RWPE2 (cell line): ENCODE measurements at regions not wholly inside any gene's neighbourhood (a gene's known extent, or its start where the extent isn't known, plus 50 kb on each side); places are given as distances from the start of the nearest gene placed in this dataset.

ENCODE experiments used
- ATAC-seq: fragments of 200-7000 bp; cut with Tn5 transposase; 3 replicates; pipeline ENCODE4 v1.9.1; 2021; ENCODE audit warnings: low read depth
- DNase-seq: peaks from one replicate; pipeline ENCODE4 v3.0.0-alpha.2; 2020; ENCODE audit warnings: low spot score
- H3K27ac ChIP-seq: fragments of 450-650 bp; 2 replicates; pipeline ENCODE4 v1.5.1; 2017; ENCODE audit warnings: mild to moderate bottlenecking; ENCODE audit not compliant: poor library complexity, severe bottlenecking
- H3K27me3 ChIP-seq: fragments of 250-450 bp; sonication (Bioruptor Pico); 2 replicates; pipeline ENCODE4 v1.5.1; 2021; ENCODE audit warnings: mild to moderate bottlenecking, moderate library complexity; ENCODE audit not compliant: insufficient read depth, poor library complexity, severe bottlenecking
- H3K36me3 ChIP-seq: fragments of 250-450 bp; sonication (Bioruptor Pico); 2 replicates; pipeline ENCODE4 v1.5.1; 2020; ENCODE audit warnings: low read depth, mild to moderate bottlenecking, moderate library complexity
- H3K4me1 ChIP-seq: fragments of 250-450 bp; sonication (Bioruptor Pico); 2 replicates; pipeline ENCODE4 v1.5.1; 2021; ENCODE audit warnings: mild to moderate bottlenecking, moderate library complexity; ENCODE audit not compliant: insufficient read depth, poor library complexity, severe bottlenecking
- H3K4me3 ChIP-seq: fragments of 250-450 bp; sonication (Bioruptor Pico); 2 replicates; pipeline ENCODE4 v1.5.1; 2021; ENCODE audit warnings: mild to moderate bottlenecking, moderate library complexity; ENCODE audit not compliant: severe bottlenecking
- H3K9me3 ChIP-seq: fragments of 250-450 bp; sonication (Bioruptor Pico); 2 replicates; pipeline ENCODE4 v1.5.1; 2021; ENCODE audit warnings: mild to moderate bottlenecking, moderate library complexity; ENCODE audit not compliant: severe bottlenecking
- CTCF ChIP-seq: fragments of 450-650 bp; IDR thresholded peaks from one replicate; pipeline ENCODE4 v1.5.1; 2017; ENCODE audit warnings: mild to moderate bottlenecking, moderate library complexity; ENCODE audit not compliant: poor library complexity, severe bottlenecking

- Histone ChIP-seq H3K9me3 (no peaks in the 10 kb centered on the region), H3K4me1 (no peaks in the 10 kb centered on the region), H3K4me3 (no peak overlapping the region), H3K27me3 (no peaks in the 10 kb centered on the region), H3K36me3 (no peaks in the 10 kb centered on the region), H3K27ac (no peak overlapping the region)
- no peak for TF ChIP-seq CTCF
- ATAC-seq (no peak), DNase-seq (no peak)
These were observed 410.1 kb upstream of the TSHZ3 start for GRCh38 chr19:31759359-31759758.

- H3K9me3 ChIP-seq = no peaks in the 10 kb centered on the region
- H3K4me3 ChIP-seq = no peak overlapping the region
- no peak for TF ChIP-seq CTCF
- H3K27me3 ChIP-seq = no peaks in the 10 kb centered on the region
- H3K4me1 ChIP-seq = no peaks in the 10 kb centered on the region
- ATAC-seq (no peak), DNase-seq (no peak)
- no peak overlapping the region for H3K27ac ChIP-seq
- H3K36me3 ChIP-seq = no peaks in the 10 kb centered on the region
These were observed 412.2 kb upstream of the TSHZ3 start for GRCh38 chr19:31761281-31761913.

- H3K27ac ChIP-seq = no peak overlapping the region
- no peaks in the 10 kb centered on the region for H3K9me3 ChIP-seq
- no peak overlapping the region for H3K4me3 ChIP-seq
- no peak for ATAC-seq
- no peak for TF ChIP-seq CTCF
- H3K27me3 ChIP-seq = no peaks in the 10 kb centered on the region
- no peaks in the 10 kb centered on the region for H3K4me1 ChIP-seq
- H3K36me3 ChIP-seq = no peaks in the 10 kb centered on the region
- DNase-seq = no peak
These were observed 421.0 kb upstream of the TSHZ3 start for GRCh38 chr19:31770223-31770622.

- Histone ChIP-seq H3K27me3 (no peaks in the 10 kb centered on the region), H3K27ac (no peak overlapping the region), H3K9me3 (no peaks in the 10 kb centered on the region), H3K4me3 (no peak overlapping the region), H3K4me1 (no peaks in the 10 kb centered on the region), H3K36me3 (no peaks in the 10 kb centered on the region)
- no peak for TF ChIP-seq CTCF
- DNase-seq (no peak), ATAC-seq (no peak)
These were observed 423.7 kb upstream of the TSHZ3 start for GRCh38 chr19:31772915-31773314.

- Histone ChIP-seq H3K27me3 (no peaks in the 10 kb centered on the region), H3K4me1 (no peaks in the 10 kb centered on the region), H3K36me3 (no peaks in the 10 kb centered on the region), H3K27ac (no peak overlapping the region), H3K4me3 (no peak overlapping the region), H3K9me3 (no peaks in the 10 kb centered on the region)
- TF ChIP-seq CTCF = no peak
- no peak for DNase-seq
- ATAC-seq = no peak
These were observed 432.3 kb upstream of the TSHZ3 start for GRCh38 chr19:31781542-31781941.
